OCI-LY1 (cell line): ENCODE measurements at regions not wholly inside any gene's neighbourhood (a gene's known extent, or its start where the extent isn't known, plus 50 kb on each side); places are given as distances from the start of the nearest gene placed in this dataset.

Experiments
- H2AFZ ChIP-seq: fragments of 200-600 bp; sonication (generic), shearing (Covaris generic); 2 replicates; pipeline ENCODE4 v1.6.0; 2014; ENCODE audit warnings: antibody characterized with exemption, mild to moderate bottlenecking, low read length
- H3F3A ChIP-seq: fragments of 200-600 bp; sonication (generic), shearing (Covaris generic); 2 replicates; pipeline ENCODE4 v1.6.0; 2014; ENCODE audit warnings: mild to moderate bottlenecking, antibody characterized with exemption, low read length, moderate library complexity; ENCODE audit not compliant: insufficient read depth
- H3K27ac ChIP-seq: fragments of 200-600 bp; sonication (generic); 2 replicates; pipeline ENCODE4 v1.5.1; 2014; ENCODE audit warnings: low read length, mixed run types, mild to moderate bottlenecking, low read depth; ENCODE audit not compliant: poor library complexity, severe bottlenecking
- H3K27me3 ChIP-seq: fragments of 200-600 bp; sonication (generic); 2 replicates; pipeline ENCODE4 v1.6.0; 2014; ENCODE audit warnings: antibody characterized with exemption, mild to moderate bottlenecking, low read length, moderate library complexity; ENCODE audit not compliant: insufficient read depth
- H3K36me3 ChIP-seq: fragments of 200-600 bp; sonication (generic); 2 replicates; pipeline ENCODE4 v1.6.1; 2014; ENCODE audit warnings: mild to moderate bottlenecking, antibody characterized with exemption, low read length, moderate library complexity, mixed read lengths; ENCODE audit not compliant: insufficient read depth
- H3K4me1 ChIP-seq: fragments of 200-600 bp; sonication (generic); 2 replicates; pipeline ENCODE4 v1.5.1; 2014; ENCODE audit warnings: mild to moderate bottlenecking, low read length, moderate library complexity; ENCODE audit not compliant: insufficient read depth, severe bottlenecking
- H3K4me2 ChIP-seq: fragments of 200-600 bp; sonication (generic), shearing (Covaris generic); 2 replicates; pipeline ENCODE4 v1.6.1; 2014; ENCODE audit warnings: low read length
- H3K4me3 ChIP-seq: fragments of 200-600 bp; sonication (generic); 2 replicates; pipeline ENCODE4 v1.5.1; 2014; ENCODE audit warnings: low read length, low read depth, mild to moderate bottlenecking, mixed read lengths; ENCODE audit not compliant: poor library complexity, severe bottlenecking
- H3K79me2 ChIP-seq: fragments of 200-600 bp; shearing (Covaris generic); 2 replicates; pipeline ENCODE4 v1.6.1; 2016; ENCODE audit warnings: mixed run types, low read length, mixed read lengths; ENCODE audit not compliant: insufficient read depth
- H3K9ac ChIP-seq: fragments of 200-600 bp; sonication (generic), shearing (Covaris generic); 2 replicates; pipeline ENCODE4 v1.6.1; 2014; ENCODE audit warnings: mild to moderate bottlenecking, low read length, mixed read lengths
- H3K9me2 ChIP-seq: fragments of 200-600 bp; sonication (generic), shearing (Covaris generic); 2 replicates; pipeline ENCODE4 v1.6.1; 2014; ENCODE audit warnings: low read depth, mild to moderate bottlenecking, low read length, mixed read lengths
- H3K9me3 ChIP-seq: fragments of 200-600 bp; shearing (Covaris generic); 2 replicates; pipeline ENCODE4 v1.6.1; 2014; ENCODE audit warnings: low read length, mixed read lengths
- H4K20me1 ChIP-seq: fragments of 200-600 bp; sonication (generic), shearing (Covaris generic); 2 replicates; pipeline ENCODE4 v1.6.0; 2016; ENCODE audit warnings: mild to moderate bottlenecking, low read length; ENCODE audit not compliant: insufficient read depth
- EZH2 ChIP-seq: fragments of 200-600 bp; sonication (generic), shearing (Covaris generic); IDR thresholded peaks from 2 replicates; pipeline ENCODE4 v1.8.0; 2017; ENCODE audit warnings: borderline replicate concordance, mixed run types, mild to moderate bottlenecking, antibody characterized with exemption, low read length, moderate library complexity, mixed read lengths
- TF ChIP-seq, protein P1 (sequence below): fragments of 200-600 bp; sonication (generic), shearing (Covaris generic); IDR thresholded peaks from 2 replicates; pipeline ENCODE4 v1.5.1; 2017; ENCODE audit warnings: mild to moderate bottlenecking, antibody characterized with exemption, low read length, moderate library complexity, mixed read lengths

DNA sequence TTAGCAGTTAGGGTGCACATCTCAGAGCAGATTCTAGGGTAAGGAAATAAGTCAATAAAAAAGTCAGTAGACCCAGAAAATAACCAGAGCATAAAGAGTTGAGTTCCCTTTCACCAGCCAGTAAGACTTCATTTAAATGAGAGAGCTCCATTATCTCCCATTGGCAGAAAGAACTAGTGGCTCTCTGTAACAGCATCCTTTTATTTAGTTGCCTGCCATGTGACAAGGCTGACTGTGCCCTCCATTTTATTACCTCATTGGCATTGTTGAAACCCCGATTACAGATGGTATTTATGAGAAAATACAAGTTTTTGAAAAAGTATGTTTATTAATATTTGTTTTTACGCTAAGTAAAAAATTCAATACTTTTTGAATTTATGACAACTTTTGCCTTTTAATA is 859.5 kb upstream of the NDST4 start:
- Histone ChIP-seq H3K36me3 (no peaks in the 10 kb centered on the region), H3K4me2 (no peak overlapping the region), H3K9me3 (no peaks in the 10 kb centered on the region), H4K20me1 (no peaks in the 10 kb centered on the region), H3F3A (no peaks in the 10 kb centered on the region), H3K27ac (no peak overlapping the region), H3K9me2 (no peaks in the 10 kb centered on the region), H3K4me1 (no peaks in the 10 kb centered on the region), H2AFZ (no peak overlapping the region), H3K9ac (no peak overlapping the region), H3K4me3 (no peak overlapping the region), H3K79me2 (no peaks in the 10 kb centered on the region), H3K27me3 (no peaks in the 10 kb centered on the region)
- no peak for TF ChIP-seq EZH2
- TF ChIP-seq, protein P1, sequence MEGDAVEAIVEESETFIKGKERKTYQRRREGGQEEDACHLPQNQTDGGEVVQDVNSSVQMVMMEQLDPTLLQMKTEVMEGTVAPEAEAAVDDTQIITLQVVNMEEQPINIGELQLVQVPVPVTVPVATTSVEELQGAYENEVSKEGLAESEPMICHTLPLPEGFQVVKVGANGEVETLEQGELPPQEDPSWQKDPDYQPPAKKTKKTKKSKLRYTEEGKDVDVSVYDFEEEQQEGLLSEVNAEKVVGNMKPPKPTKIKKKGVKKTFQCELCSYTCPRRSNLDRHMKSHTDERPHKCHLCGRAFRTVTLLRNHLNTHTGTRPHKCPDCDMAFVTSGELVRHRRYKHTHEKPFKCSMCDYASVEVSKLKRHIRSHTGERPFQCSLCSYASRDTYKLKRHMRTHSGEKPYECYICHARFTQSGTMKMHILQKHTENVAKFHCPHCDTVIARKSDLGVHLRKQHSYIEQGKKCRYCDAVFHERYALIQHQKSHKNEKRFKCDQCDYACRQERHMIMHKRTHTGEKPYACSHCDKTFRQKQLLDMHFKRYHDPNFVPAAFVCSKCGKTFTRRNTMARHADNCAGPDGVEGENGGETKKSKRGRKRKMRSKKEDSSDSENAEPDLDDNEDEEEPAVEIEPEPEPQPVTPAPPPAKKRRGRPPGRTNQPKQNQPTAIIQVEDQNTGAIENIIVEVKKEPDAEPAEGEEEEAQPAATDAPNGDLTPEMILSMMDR, result no peak

DNA sequence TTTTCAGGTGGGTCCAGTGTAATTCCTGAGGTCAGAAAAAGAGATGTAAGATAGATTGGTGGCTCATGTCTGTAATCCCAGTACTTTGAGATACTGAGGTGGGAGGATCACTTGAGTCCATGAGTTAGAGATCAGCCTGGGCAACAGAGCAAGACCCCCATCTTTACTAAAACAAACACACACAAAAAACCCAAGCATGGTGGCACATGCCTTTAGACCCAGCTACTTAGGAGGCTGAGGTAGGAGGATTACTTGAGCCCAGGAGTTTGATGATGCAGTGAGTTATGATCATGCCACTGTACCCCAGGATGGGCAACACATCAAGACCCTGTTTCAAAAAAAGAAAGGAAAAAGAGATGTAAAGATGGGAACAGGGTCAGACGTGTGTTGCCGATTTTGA is 857.4 kb upstream of the NDST4 start:
- no peaks in the 10 kb centered on the region for H3K4me1 ChIP-seq
- no peaks in the 10 kb centered on the region for H3F3A ChIP-seq
- H3K9ac ChIP-seq, result no peak overlapping the region
- no peaks in the 10 kb centered on the region for H3K9me3 ChIP-seq
- H3K27ac ChIP-seq, result no peak overlapping the region
- H3K4me3 ChIP-seq, result no peak overlapping the region
- no peaks in the 10 kb centered on the region for H3K9me2 ChIP-seq
- no peaks in the 10 kb centered on the region for H3K27me3 ChIP-seq
- no peak overlapping the region for H2AFZ ChIP-seq
- H3K79me2 ChIP-seq, result no peaks in the 10 kb centered on the region
- H3K4me2 ChIP-seq, result no peak overlapping the region
- H4K20me1 ChIP-seq, result no peaks in the 10 kb centered on the region
- TF ChIP-seq, protein P1, result no peak
- no peak for TF ChIP-seq EZH2
- H3K36me3 ChIP-seq, result no peaks in the 10 kb centered on the region

DNA sequence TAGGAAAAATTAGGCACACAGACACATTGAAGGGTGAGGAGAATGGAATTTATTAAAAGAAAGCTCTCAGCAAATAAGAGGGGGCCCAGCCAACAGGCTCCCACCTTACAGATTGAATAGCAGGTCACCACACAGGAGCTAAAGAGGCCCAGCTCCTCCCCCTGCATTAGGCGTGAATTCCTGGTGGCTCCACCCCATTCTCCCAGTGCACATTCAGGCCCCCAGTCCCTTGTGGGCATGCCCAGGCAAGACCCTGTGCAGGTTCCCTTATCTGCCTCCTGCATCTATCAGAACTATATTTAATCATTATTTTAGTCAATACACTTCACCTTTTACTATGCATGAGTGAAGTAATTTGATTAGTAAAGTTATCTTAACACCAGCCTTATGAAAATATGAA is 856.3 kb upstream of the NDST4 start:
- H3K4me2 ChIP-seq, result no peak overlapping the region
- H3K27me3 ChIP-seq, result no peaks in the 10 kb centered on the region
- H3K9ac ChIP-seq, result no peak overlapping the region
- no peak overlapping the region for H3K4me3 ChIP-seq
- no peaks in the 10 kb centered on the region for H3F3A ChIP-seq
- H3K9me3 ChIP-seq, result no peaks in the 10 kb centered on the region
- TF ChIP-seq EZH2, result no peak
- TF ChIP-seq, protein P1, result no peak
- H3K4me1 ChIP-seq, result no peaks in the 10 kb centered on the region
- no peaks in the 10 kb centered on the region for H4K20me1 ChIP-seq
- no peaks in the 10 kb centered on the region for H3K36me3 ChIP-seq
- H2AFZ ChIP-seq, result no peak overlapping the region
- H3K9me2 ChIP-seq, result no peaks in the 10 kb centered on the region
- H3K27ac ChIP-seq, result no peak overlapping the region
- no peaks in the 10 kb centered on the region for H3K79me2 ChIP-seq
